HCT116 (cell line): ENCODE measurements at regions not wholly inside any gene's neighbourhood (a gene's known extent, or its start where the extent isn't known, plus 50 kb on each side); places are given as distances from the start of the nearest gene placed in this dataset.

ENCODE experiments used
- CBX3 ChIP-seq: IDR thresholded peaks from 2 replicates; pipeline ENCODE4 v1.6.1; 2012; ENCODE audit warnings: low read depth
- EZH2 ChIP-seq: fragments of 200-600 bp; sonication (generic); IDR thresholded peaks from 2 replicates; pipeline ENCODE4 v1.6.1; 2017; ENCODE audit warnings: antibody characterized with exemption, mixed run types
- POLR2A ChIP-seq: IDR thresholded peaks from 2 replicates; pipeline ENCODE4 v1.7.0; 2011; ENCODE audit warnings: borderline replicate concordance; ENCODE audit not compliant: insufficient read depth, insufficient read length; ENCODE audit errors: extremely low read depth
- RAD21 ChIP-seq: IDR thresholded peaks from 2 replicates; pipeline ENCODE4 v1.6.1; 2012; ENCODE audit warnings: low read depth, mild to moderate bottlenecking
- SP1 ChIP-seq: IDR thresholded peaks from 2 replicates; pipeline ENCODE4 v1.6.1; 2012; ENCODE audit warnings: low read depth
- SRF ChIP-seq: IDR thresholded peaks from 2 replicates; pipeline ENCODE4 v1.6.1; 2012; ENCODE audit warnings: low read depth
- TCF7L2 ChIP-seq: IDR thresholded peaks from 2 replicates; pipeline ENCODE4 v1.7.0; 2011; ENCODE audit warnings: borderline replicate concordance, inconsistent platforms; ENCODE audit not compliant: insufficient read depth, insufficient read length; ENCODE audit errors: extremely low read depth
- ZBTB33 ChIP-seq: IDR thresholded peaks from 2 replicates; pipeline ENCODE4 v1.6.1; 2011; ENCODE audit warnings: mild to moderate bottlenecking, low read length, moderate library complexity; ENCODE audit not compliant: insufficient replicate concordance; ENCODE audit errors: extremely low read depth
- ZNF274 ChIP-seq: fragments of 200-500 bp; sonication (Bioruptor generic); IDR thresholded peaks from 2 replicates; pipeline ENCODE4 v1.6.1; 2014; ENCODE audit warnings: mild to moderate bottlenecking, low read depth, low read length, inconsistent platforms
- TF ChIP-seq, protein P1 (sequence below), 3 experiments: fragments of 200-600 bp in 1 of 3; sonication (generic) in 1 of 3; IDR thresholded peaks in 2 of 3; conservative IDR thresholded peaks in 1 of 3; 2 replicates each; pipeline ENCODE4 v1.5.1; 2012 to 2017; ENCODE audit warnings: low read depth in 2 of 3, low read length in 2 of 3, antibody characterized with exemption in 1 of 3, borderline replicate concordance in 1 of 3, control low read depth in 1 of 3, mild to moderate bottlenecking in 1 of 3, mixed read lengths in 1 of 3, mixed run types in 1 of 3, moderate library complexity in 1 of 3; ENCODE audit not compliant: insufficient read depth in 1 of 3

- TF ChIP-seq TCF7L2 = no peak
- TF ChIP-seq, protein P1, sequence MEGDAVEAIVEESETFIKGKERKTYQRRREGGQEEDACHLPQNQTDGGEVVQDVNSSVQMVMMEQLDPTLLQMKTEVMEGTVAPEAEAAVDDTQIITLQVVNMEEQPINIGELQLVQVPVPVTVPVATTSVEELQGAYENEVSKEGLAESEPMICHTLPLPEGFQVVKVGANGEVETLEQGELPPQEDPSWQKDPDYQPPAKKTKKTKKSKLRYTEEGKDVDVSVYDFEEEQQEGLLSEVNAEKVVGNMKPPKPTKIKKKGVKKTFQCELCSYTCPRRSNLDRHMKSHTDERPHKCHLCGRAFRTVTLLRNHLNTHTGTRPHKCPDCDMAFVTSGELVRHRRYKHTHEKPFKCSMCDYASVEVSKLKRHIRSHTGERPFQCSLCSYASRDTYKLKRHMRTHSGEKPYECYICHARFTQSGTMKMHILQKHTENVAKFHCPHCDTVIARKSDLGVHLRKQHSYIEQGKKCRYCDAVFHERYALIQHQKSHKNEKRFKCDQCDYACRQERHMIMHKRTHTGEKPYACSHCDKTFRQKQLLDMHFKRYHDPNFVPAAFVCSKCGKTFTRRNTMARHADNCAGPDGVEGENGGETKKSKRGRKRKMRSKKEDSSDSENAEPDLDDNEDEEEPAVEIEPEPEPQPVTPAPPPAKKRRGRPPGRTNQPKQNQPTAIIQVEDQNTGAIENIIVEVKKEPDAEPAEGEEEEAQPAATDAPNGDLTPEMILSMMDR (IDR thresholded peaks at IDR 0.05 in 2 of 3, conservative IDR thresholded peaks at IDR 0.05 in 1 of 3; ENCODE audit: borderline replicate concordance in 1 of 3, insufficient read depth in 1 of 3, low read depth in 2 of 3, low read length in 2 of 3) = no peak
- no peak for TF ChIP-seq SP1
- TF ChIP-seq POLR2A = no peak
- TF ChIP-seq ZNF274 = no peak
- no peak for TF ChIP-seq SRF
- TF ChIP-seq RAD21 = no peak
- TF ChIP-seq EZH2 = no peak
- TF ChIP-seq CBX3 = no peak
- TF ChIP-seq ZBTB33 = no peak
These were observed 1078.9 kb downstream of the TUSC7 start for GRCh38 chr3:117788506-117788905.
